ENCODE measurements at regions not wholly inside any gene's neighbourhood (a gene's known extent, or its start where the extent isn't known, plus 50 kb on each side); places are given as distances from the start of the nearest gene placed in this dataset.
"Not testable (repeated sequence)": the region's sequence is repeated elsewhere in the genome, so short reads cannot be mapped to it uniquely, and the experiment has no call there.

- no peak for TF ChIP-seq RAD21 (IDR thresholded peaks at IDR 0.05; ENCODE audit: low read depth)
- TF ChIP-seq CEBPB (IDR thresholded peaks at IDR 0.05; ENCODE audit: low read depth): no peak
- no peak for TF ChIP-seq EZH2 (IDR thresholded peaks at IDR 0.05)
- no peak for TF ChIP-seq CTCF (IDR thresholded peaks at IDR 0.05 in 2 of 3, conservative IDR thresholded peaks at IDR 0.05 in 1 of 3; ENCODE audit: borderline replicate concordance in 1 of 3, insufficient read depth in 1 of 3, low read depth in 2 of 3, low read length in 2 of 3)
- no peak for TF ChIP-seq JUND (IDR thresholded peaks at IDR 0.05)
- TF ChIP-seq EGR1 (IDR thresholded peaks at IDR 0.05; ENCODE audit: low read depth): no peak
These were observed 96.9 kb upstream of the CCDC71L start (continued) for GRCh38 chr7:106757846-106758245.

- H3K9me3 ChIP-seq (ENCODE audit: control insufficient read depth in 1 of 2, insufficient read depth in 1 of 2, low read depth in 1 of 2, low read length in 2 of 2); H3K36me3 ChIP-seq (ENCODE audit: control insufficient read depth in 1 of 2, insufficient read depth in 2 of 2, low read length in 2 of 2); H3K4me2 ChIP-seq (ENCODE audit: low read length); POLR2A ChIA-PET; intact Hi-C loops (cut with micrococcal nuclease); H4K20me1 ChIP-seq (ENCODE audit: insufficient read depth); H3K4me3 ChIP-seq (replicated peaks in 1 of 2; ENCODE audit: low read depth in 1 of 2, low read length in 2 of 2); H3K27ac ChIP-seq (ENCODE audit: low read depth, low read length); BruUV-seq (replicated peaks); CTCF ChIA-PET; ATAC-seq; RAD21 ChIA-PET (ENCODE audit: low non-redundant PET in 1 of 2, low total read pairs in 2 of 2, uncharacterized antibody in 2 of 2, unreplicated experiment in 2 of 2); H3K27me3 ChIP-seq (ENCODE audit: insufficient read depth, low read length); H2AFZ ChIP-seq (ENCODE audit: low read depth, low read length, poor library complexity, severe bottlenecking); H3K9me2 ChIP-seq (ENCODE audit: insufficient read depth); H3K9ac ChIP-seq (ENCODE audit: low read length); DNase-seq (ENCODE audit: low read depth, low spot score); H3K79me2 ChIP-seq (ENCODE audit: insufficient read depth, low read length): not testable (repeated sequence)
- H3K4me1 ChIP-seq (ENCODE audit: control insufficient read depth in 1 of 2, insufficient read depth in 2 of 2, low read length in 2 of 2): peaks cover 0 to 43% of the 10 kb centered on the region in 2 experiments; a peak in 2 of 4 replicates
These were observed 101.9 kb upstream of the CCDC71L start for GRCh38 chr7:106762845-106763244.

GRCh38 chr7:106763717-106764116 is 101.4 kb upstream of the PIK3CG start:
- ATAC-seq: no peak
- Histone ChIP-seq H3K4me3 (replicated peaks in 1 of 2; ENCODE audit: low read depth in 1 of 2, low read length in 2 of 2) (no peak overlapping the region), H3K79me2 (ENCODE audit: insufficient read depth, low read length) (no peaks in the 10 kb centered on the region), H3K36me3 (ENCODE audit: control insufficient read depth in 1 of 2, insufficient read depth in 2 of 2, low read length in 2 of 2) (no peaks in the 10 kb centered on the region), H3K27ac (ENCODE audit: low read depth, low read length) (no peak overlapping the region), H3K27me3 (ENCODE audit: insufficient read depth, low read length) (no peaks in the 10 kb centered on the region), H3K9me2 (ENCODE audit: insufficient read depth) (no peaks in the 10 kb centered on the region), H2AFZ (ENCODE audit: low read depth, low read length, poor library complexity, severe bottlenecking) (no peak overlapping the region), H3K4me2 (ENCODE audit: low read length) (no peak overlapping the region), H3K9me3 (ENCODE audit: control insufficient read depth in 1 of 2, insufficient read depth in 1 of 2, low read depth in 1 of 2, low read length in 2 of 2) (no peaks in the 10 kb centered on the region), H4K20me1 (ENCODE audit: insufficient read depth) (no peaks in the 10 kb centered on the region), H3K9ac (ENCODE audit: low read length) (no peak overlapping the region), H3K4me1 (ENCODE audit: control insufficient read depth in 1 of 2, insufficient read depth in 2 of 2, low read length in 2 of 2) (peaks cover 0 to 45% of the 10 kb centered on the region in 2 experiments; a peak in 2 of 4 replicates)
- intact Hi-C loops (cut with micrococcal nuclease): no loop called here
- ChIA-PET POLR2A (no interaction called here), CTCF (no interaction called here), RAD21 (ENCODE audit: low non-redundant PET in 1 of 2, low total read pairs in 2 of 2, uncharacterized antibody in 2 of 2, unreplicated experiment in 2 of 2) (no interaction called here)
- no peak for DNase-seq (ENCODE audit: low read depth, low spot score)
- BruUV-seq (replicated peaks): no TSS peak
- TF ChIP-seq CTCF (IDR thresholded peaks at IDR 0.05 in 2 of 3, conservative IDR thresholded peaks at IDR 0.05 in 1 of 3; ENCODE audit: borderline replicate concordance in 1 of 3, insufficient read depth in 1 of 3, low read depth in 2 of 3, low read length in 2 of 3): no peak
- no peak for TF ChIP-seq MAX (IDR thresholded peaks at IDR 0.05)
- TF ChIP-seq POLR2A (IDR thresholded peaks at IDR 0.05; ENCODE audit: borderline replicate concordance, extremely low read depth, insufficient read depth, insufficient read length): no peak
- no peak for TF ChIP-seq ELF1 (IDR thresholded peaks at IDR 0.05; ENCODE audit: borderline replicate concordance, low read depth)
- TF ChIP-seq FOSL1 (IDR thresholded peaks at IDR 0.05; ENCODE audit: low read depth): no peak
- TF ChIP-seq EZH2 (IDR thresholded peaks at IDR 0.05): no peak
- TF ChIP-seq EZH2phosphoT487 (IDR thresholded peaks at IDR 0.05; ENCODE audit: borderline replicate concordance): no peak
- TF ChIP-seq YY1 (IDR thresholded peaks at IDR 0.05; ENCODE audit: extremely low read depth, insufficient replicate concordance, low read depth, low read length): no peak
